Muscle of leg (tissue), 3 donors: ENCODE measurements at regions not wholly inside any gene's neighbourhood (a gene's known extent, or its start where the extent isn't known, plus 50 kb on each side); places are given as distances from the start of the nearest gene placed in this dataset.

ENCODE experiments used
- DNase-seq: peaks from one replicate; pipeline ENCODE4 v3.0.0; 2013
- H3K27ac ChIP-seq: one replicate; pipeline ENCODE4 v1.5.1; 2013; ENCODE audit warnings: mild to moderate bottlenecking, low read length, control low read depth
- H3K27me3 ChIP-seq: one replicate; pipeline ENCODE4 v1.6.1; 2013; ENCODE audit warnings: low read length; ENCODE audit not compliant: control insufficient read depth, insufficient read depth
- H3K36me3 ChIP-seq: one replicate; pipeline ENCODE4 v1.6.1; 2013; ENCODE audit warnings: low read length; ENCODE audit not compliant: control insufficient read depth, insufficient read depth
- H3K4me1 ChIP-seq: one replicate; pipeline ENCODE4 v1.6.1; 2013; ENCODE audit warnings: low read length; ENCODE audit not compliant: control insufficient read depth, insufficient read depth
- H3K4me3 ChIP-seq: one replicate; pipeline ENCODE4 v1.5.1; 2013; ENCODE audit warnings: low read length, control low read depth
- H3K9me3 ChIP-seq: replicated peaks from 2 replicates; pipeline ENCODE4 v1.6.1; 2013; ENCODE audit warnings: low read depth, low read length; ENCODE audit not compliant: control insufficient read depth
- WGBS: methylation state at CpG from one replicate; pipeline ENCODE4 v1.1.5; 2013; ENCODE audit warnings: missing lambda C conversion rate; ENCODE audit not compliant: insufficient coverage; 5-methylcytosine and 5-hydroxymethylcytosine counted together

- no peaks in the 10 kb centered on the region for H3K36me3 ChIP-seq
- no peaks in the 10 kb centered on the region for H3K9me3 ChIP-seq
- H3K4me3 ChIP-seq = no peak overlapping the region
- H3K27me3 ChIP-seq = no peaks in the 10 kb centered on the region
- no peaks in the 10 kb centered on the region for H3K4me1 ChIP-seq
- 86% methylated on average over 11 of the region's 23 CpGs for WGBS
- H3K27ac ChIP-seq = no peak overlapping the region
- DNase-seq = no peak
Observed at GRCh38 chr6:23855497-23856116, 270.4 kb upstream of the NRSN1 start.

GRCh38 chr6:23870496-23870895 is 255.5 kb upstream of the NRSN1 start:
- H3K9me3 ChIP-seq = no peaks in the 10 kb centered on the region
- no peak for DNase-seq
- H3K4me1 ChIP-seq = no peaks in the 10 kb centered on the region
- no peaks in the 10 kb centered on the region for H3K36me3 ChIP-seq
- H3K27me3 ChIP-seq = no peaks in the 10 kb centered on the region
- no peak overlapping the region for H3K4me3 ChIP-seq
- no peak overlapping the region for H3K27ac ChIP-seq

GRCh38 chr6:23873161-23873560 is 252.9 kb upstream of the NRSN1 start:
- H3K27ac ChIP-seq = no peak overlapping the region
- no peaks in the 10 kb centered on the region for H3K36me3 ChIP-seq
- WGBS = no CpG with 5 or more reads among the region's 1 CpG
- DNase-seq = no peak
- no peak overlapping the region for H3K4me3 ChIP-seq
- no peaks in the 10 kb centered on the region for H3K9me3 ChIP-seq
- no peaks in the 10 kb centered on the region for H3K4me1 ChIP-seq
- no peaks in the 10 kb centered on the region for H3K27me3 ChIP-seq

GRCh38 chr6:23875006-23875405 is 251.0 kb upstream of the NRSN1 start:
- H3K9me3 ChIP-seq = no peaks in the 10 kb centered on the region
- DNase-seq = no peak
- H3K4me1 ChIP-seq = no peaks in the 10 kb centered on the region
- no peaks in the 10 kb centered on the region for H3K36me3 ChIP-seq
- H3K4me3 ChIP-seq = no peak overlapping the region
- WGBS = no CpG with 5 or more reads among the region's 1 CpG
- H3K27me3 ChIP-seq = no peaks in the 10 kb centered on the region
- no peak overlapping the region for H3K27ac ChIP-seq

- DNase-seq = no peak
- no CpG with 5 or more reads among the region's 3 CpGs for WGBS
- no peaks in the 10 kb centered on the region for H3K27me3 ChIP-seq
- no peak overlapping the region for H3K4me3 ChIP-seq
- H3K4me1 ChIP-seq = no peaks in the 10 kb centered on the region
- no peaks in the 10 kb centered on the region for H3K9me3 ChIP-seq
- no peak overlapping the region for H3K27ac ChIP-seq
- H3K36me3 ChIP-seq = no peaks in the 10 kb centered on the region
Observed at GRCh38 chr6:23879816-23880215, 246.2 kb upstream of the NRSN1 start.

GRCh38 chr6:23890543-23891227 is 235.3 kb upstream of the NRSN1 start:
- Histone ChIP-seq H3K4me3 (no peak overlapping the region), H3K27me3 (no peaks in the 10 kb centered on the region), H3K36me3 (no peaks in the 10 kb centered on the region), H3K9me3 (no peaks in the 10 kb centered on the region), H3K4me1 (no peaks in the 10 kb centered on the region), H3K27ac (no peak overlapping the region)
- DNase-seq = no peak
- WGBS = no CpG with 5 or more reads among the region's 3 CpGs

- Histone ChIP-seq H3K27me3 (no peaks in the 10 kb centered on the region), H3K36me3 (no peaks in the 10 kb centered on the region), H3K9me3 (no peaks in the 10 kb centered on the region), H3K27ac (no peak overlapping the region), H3K4me1 (no peaks in the 10 kb centered on the region), H3K4me3 (no peak overlapping the region)
- WGBS = 57% methylated on average over 3 of the region's 8 CpGs
- no peak for DNase-seq
Observed at GRCh38 chr6:23905133-23905815, 220.7 kb upstream of the NRSN1 start.

GRCh38 chr6:23910420-23910819 is 215.6 kb upstream of the NRSN1 start:
- Histone ChIP-seq H3K36me3 (no peaks in the 10 kb centered on the region), H3K9me3 (no peaks in the 10 kb centered on the region), H3K27ac (no peak overlapping the region), H3K4me3 (no peak overlapping the region), H3K4me1 (no peaks in the 10 kb centered on the region), H3K27me3 (no peaks in the 10 kb centered on the region)
- no CpG with 5 or more reads among the region's 2 CpGs for WGBS
- DNase-seq = peak; percentile 4

- no CpG with 5 or more reads among the region's 1 CpG for WGBS
- H3K4me1 ChIP-seq = no peaks in the 10 kb centered on the region
- H3K27ac ChIP-seq = no peak overlapping the region
- H3K4me3 ChIP-seq = no peak overlapping the region
- DNase-seq = no peak
- no peaks in the 10 kb centered on the region for H3K36me3 ChIP-seq
- no peaks in the 10 kb centered on the region for H3K9me3 ChIP-seq
- no peaks in the 10 kb centered on the region for H3K27me3 ChIP-seq
Observed at GRCh38 chr6:23927935-23928334, 198.1 kb upstream of the NRSN1 start.

- Histone ChIP-seq H3K9me3 (no peaks in the 10 kb centered on the region), H3K36me3 (no peaks in the 10 kb centered on the region), H3K27me3 (no peaks in the 10 kb centered on the region), H3K4me3 (no peak overlapping the region), H3K4me1 (no peaks in the 10 kb centered on the region), H3K27ac (no peak overlapping the region)
- no CpG with 5 or more reads among the region's 3 CpGs for WGBS
- DNase-seq = peak; percentile 60
Observed at GRCh38 chr6:23929201-23929600, 196.8 kb upstream of the NRSN1 start.
